ENCODE measurements at regions not wholly inside any gene's neighbourhood (a gene's known extent, or its start where the extent isn't known, plus 50 kb on each side); places are given as distances from the start of the nearest gene placed in this dataset.

- Histone ChIP-seq H3K27ac (no peak overlapping the region), H3K4me3 (no peak overlapping the region), H3K9me3 (peaks cover 0 to 7% of the 10 kb centered on the region in 2 donors), H3K36me3 (no peaks in the 10 kb centered on the region), H3K27me3 (no peaks in the 10 kb centered on the region), H3K4me1 (no peaks in the 10 kb centered on the region)
- no peak for DNase-seq
- WGBS, 2 donors (ENCODE audit: low coverage in 1 of 2) = 88% methylated on average over 22 of the region's 22 CpGs; no CpG with 5 or more reads in 1 of the 2 donors
- intact Hi-C loops (cut with DNase I; ENCODE audit: low total_unique reads) = no loop called here
- TF ChIP-seq POLR2A (IDR thresholded peaks at IDR 0.05) = no peak
- no peak for TF ChIP-seq EP300 (IDR thresholded peaks at IDR 0.05; ENCODE audit: low read depth)
- no peak for TF ChIP-seq POLR2AphosphoS5 (IDR thresholded peaks at IDR 0.05)
- in situ Hi-C loops (cut with MboI; ENCODE audit: low pct_ligation_motif_present in 1 of 4, low pct_unique_long_range_greater_than_20kb in 1 of 4, low sequenced_read_pairs in 3 of 4) = no loop called here
Measured at GRCh38 chr2:239717706-239718105, 307.4 kb downstream of the NDUFA10 start.

- Histone ChIP-seq H3K36me3 (no peaks in the 10 kb centered on the region), H3K27ac (no peak overlapping the region), H3K27me3 (no peaks in the 10 kb centered on the region), H3K4me3 (no peak overlapping the region), H3K9me3 (peaks cover 0 to 7% of the 10 kb centered on the region in 2 donors), H3K4me1 (no peaks in the 10 kb centered on the region)
- intact Hi-C loops (cut with DNase I; ENCODE audit: low total_unique reads) = no loop called here
- in situ Hi-C loops (cut with MboI; ENCODE audit: low pct_ligation_motif_present in 1 of 4, low pct_unique_long_range_greater_than_20kb in 1 of 4, low sequenced_read_pairs in 3 of 4) = no loop called here
- 65% methylated on average over 3 of the region's 3 CpGs; no CpG with 5 or more reads in 1 of the 2 donors for WGBS, 2 donors (ENCODE audit: low coverage in 1 of 2)
- no peak for DNase-seq
- TF ChIP-seq, protein P1, sequence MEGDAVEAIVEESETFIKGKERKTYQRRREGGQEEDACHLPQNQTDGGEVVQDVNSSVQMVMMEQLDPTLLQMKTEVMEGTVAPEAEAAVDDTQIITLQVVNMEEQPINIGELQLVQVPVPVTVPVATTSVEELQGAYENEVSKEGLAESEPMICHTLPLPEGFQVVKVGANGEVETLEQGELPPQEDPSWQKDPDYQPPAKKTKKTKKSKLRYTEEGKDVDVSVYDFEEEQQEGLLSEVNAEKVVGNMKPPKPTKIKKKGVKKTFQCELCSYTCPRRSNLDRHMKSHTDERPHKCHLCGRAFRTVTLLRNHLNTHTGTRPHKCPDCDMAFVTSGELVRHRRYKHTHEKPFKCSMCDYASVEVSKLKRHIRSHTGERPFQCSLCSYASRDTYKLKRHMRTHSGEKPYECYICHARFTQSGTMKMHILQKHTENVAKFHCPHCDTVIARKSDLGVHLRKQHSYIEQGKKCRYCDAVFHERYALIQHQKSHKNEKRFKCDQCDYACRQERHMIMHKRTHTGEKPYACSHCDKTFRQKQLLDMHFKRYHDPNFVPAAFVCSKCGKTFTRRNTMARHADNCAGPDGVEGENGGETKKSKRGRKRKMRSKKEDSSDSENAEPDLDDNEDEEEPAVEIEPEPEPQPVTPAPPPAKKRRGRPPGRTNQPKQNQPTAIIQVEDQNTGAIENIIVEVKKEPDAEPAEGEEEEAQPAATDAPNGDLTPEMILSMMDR (IDR thresholded peaks at IDR 0.05) = no peak
- TF ChIP-seq EP300 (IDR thresholded peaks at IDR 0.05; ENCODE audit: low read depth) (no peak), POLR2AphosphoS5 (IDR thresholded peaks at IDR 0.05) (no peak), POLR2A (IDR thresholded peaks at IDR 0.05) (no peak)
Measured at GRCh38 chr2:239717319-239717675, 307.8 kb downstream of the NDUFA10 start.

DNA sequence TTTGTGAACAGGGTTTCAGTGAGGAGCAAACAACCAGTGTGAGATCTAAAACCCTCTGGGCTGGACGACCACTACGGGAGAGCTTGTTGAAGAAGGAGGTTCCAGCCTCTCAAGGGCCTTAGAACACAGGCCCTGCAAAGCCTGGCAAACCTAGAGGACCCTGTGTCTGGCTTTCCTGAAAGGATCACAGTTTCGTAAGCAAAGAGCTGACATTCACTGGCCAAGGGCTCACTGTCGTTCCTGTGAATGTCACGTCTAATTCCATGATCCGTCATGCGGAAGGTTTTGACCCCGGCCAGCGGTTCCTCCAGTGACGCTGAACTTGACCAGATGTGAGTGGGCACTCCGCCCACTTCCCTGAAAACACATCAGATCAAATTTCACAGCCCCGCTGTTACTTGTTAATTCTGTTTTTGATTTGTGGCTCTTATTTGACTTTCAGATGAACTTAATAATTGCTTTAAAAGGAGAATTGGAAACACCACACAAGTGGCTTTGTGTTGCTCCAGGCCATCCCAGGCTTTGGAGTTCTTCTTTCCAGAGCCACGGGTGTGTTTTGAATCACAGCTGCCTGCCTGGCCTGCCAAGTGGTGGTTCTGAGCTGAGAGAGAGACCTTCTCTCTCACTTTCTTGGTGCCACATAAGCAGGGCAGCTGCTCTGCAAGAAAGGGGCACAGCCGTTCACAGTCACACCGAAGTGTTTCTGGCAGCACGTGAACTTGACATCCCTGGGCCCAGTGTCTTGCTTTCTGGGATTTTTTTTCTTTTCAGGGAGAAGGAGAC is 308.4 kb downstream of the NDUFA10 start:
- WGBS, 2 donors (ENCODE audit: low coverage in 1 of 2) = 63% methylated on average over 16 of the region's 16 CpGs; no CpG with 5 or more reads in 1 of the 2 donors
- Histone ChIP-seq H3K27ac (no peak overlapping the region), H3K9me3 (peaks cover 0 to 7% of the 10 kb centered on the region in 2 donors), H3K36me3 (no peaks in the 10 kb centered on the region), H3K4me1 (no peaks in the 10 kb centered on the region), H3K27me3 (no peaks in the 10 kb centered on the region), H3K4me3 (no peak overlapping the region)
- intact Hi-C loops (cut with DNase I; ENCODE audit: low total_unique reads) (no loop called here), in situ Hi-C loops (cut with MboI; ENCODE audit: low pct_ligation_motif_present in 1 of 4, low pct_unique_long_range_greater_than_20kb in 1 of 4, low sequenced_read_pairs in 3 of 4) (no loop called here)
- DNase-seq = no peak
- TF ChIP-seq POLR2A (IDR thresholded peaks at IDR 0.05) (no peak), POLR2AphosphoS5 (IDR thresholded peaks at IDR 0.05) (no peak), EP300 (IDR thresholded peaks at IDR 0.05; ENCODE audit: low read depth) (no peak)
- TF ChIP-seq, protein P1 (IDR thresholded peaks at IDR 0.05) = no peak

GRCh38 chr2:239716009-239716408 is 309.1 kb downstream of the NDUFA10 start:
- DNase-seq = no peak
- 83 to 100% methylated on average over 1 to 6 of the region's 6 CpGs for WGBS, 2 donors (ENCODE audit: low coverage in 1 of 2)
- no peak overlapping the region for H3K4me3 ChIP-seq

More at GRCh38 chr2:239716009-239716408, 309.1 kb downstream of the NDUFA10 start:
- TF ChIP-seq, protein P1 (IDR thresholded peaks at IDR 0.05) = no peak
- TF ChIP-seq POLR2AphosphoS5 (IDR thresholded peaks at IDR 0.05) (no peak), EP300 (IDR thresholded peaks at IDR 0.05; ENCODE audit: low read depth) (no peak), POLR2A (IDR thresholded peaks at IDR 0.05) (no peak)
- Histone ChIP-seq H3K36me3 (no peaks in the 10 kb centered on the region), H3K9me3 (peaks cover 0 to 7% of the 10 kb centered on the region in 2 donors), H3K4me1 (no peaks in the 10 kb centered on the region), H3K27ac (no peak overlapping the region), H3K27me3 (no peaks in the 10 kb centered on the region)
- in situ Hi-C loops (cut with MboI; ENCODE audit: low pct_ligation_motif_present in 1 of 4, low pct_unique_long_range_greater_than_20kb in 1 of 4, low sequenced_read_pairs in 3 of 4) = no loop called here
- intact Hi-C loops (cut with DNase I; ENCODE audit: low total_unique reads) = no loop called here
